SK-N-SH (cell line): ENCODE measurements at regions not wholly inside any gene's neighbourhood (a gene's known extent, or its start where the extent isn't known, plus 50 kb on each side); places are given as distances from the start of the nearest gene placed in this dataset.

Experiments used
- CTCF ChIA-PET: fragments of 300-600, 350-600 bp; formaldehyde crosslinking; extraction: SDS; loops from one replicate; lab custom pipeline; 2021; lab: Yijun Ruan, JAX
- POLR2A ChIA-PET: fragments of 350-600 bp; sonication (Branson Sonifier 250); formaldehyde crosslinking; extraction: SDS; loops from one replicate; lab custom pipeline; 2020; ENCODE audit warnings: antibody characterized with exemption, inconsistent platforms; lab: Yijun Ruan, JAX
- DNase-seq: peaks from one replicate; pipeline ENCODE4 v3.0.0; 2012
- H2AFZ ChIP-seq: fragments of 200-600 bp; sonication (generic); 2 replicates; pipeline ENCODE4 v1.8.1; 2016; ENCODE audit warnings: antibody characterized with exemption, mild to moderate bottlenecking, low read depth
- H3F3A ChIP-seq: fragments of 200-600 bp; sonication (generic); replicated peaks from 2 replicates; pipeline ENCODE3; 2016; ENCODE audit warnings: antibody characterized with exemption, mild to moderate bottlenecking; ENCODE audit not compliant: insufficient read depth
- H3K27ac ChIP-seq, 2 experiments: fragments of 200-500 bp in 1 of 2; fragments of 200-600 bp in 1 of 2; sonication (Bioruptor generic) in 1 of 2; sonication (generic), shearing (Covaris generic) in 1 of 2; 2 replicates each; pipeline versions ENCODE4 v1.5.1 to v1.6.1; 2014 to 2016; ENCODE audit warnings: low read depth in 2 of 2, inconsistent platforms in 1 of 2, low read length in 1 of 2, mild to moderate bottlenecking in 1 of 2, mixed read lengths in 1 of 2
- H3K27me3 ChIP-seq: fragments of 200-600 bp; sonication (generic), shearing (Covaris generic); 2 replicates; pipeline ENCODE4 v1.6.1; 2016; ENCODE audit warnings: mixed run types; ENCODE audit not compliant: insufficient read depth
- H3K36me3 ChIP-seq, 2 experiments: fragments of 200-500 bp in 1 of 2; fragments of 200-600 bp in 1 of 2; sonication (Bioruptor generic) in 1 of 2; sonication (generic) in 1 of 2; replicated peaks in 1 of 2; 2 replicates each; pipeline versions ENCODE3 to v1.5.1; 2014 to 2016; ENCODE audit warnings: low read length in 1 of 2, mild to moderate bottlenecking in 1 of 2; ENCODE audit not compliant: insufficient read depth in 2 of 2, control insufficient read depth in 1 of 2
- H3K4me1 ChIP-seq, 2 experiments: fragments of 200-500 bp in 1 of 2; fragments of 200-600 bp in 1 of 2; sonication (Bioruptor generic) in 1 of 2; sonication (generic), shearing (Covaris generic) in 1 of 2; 2 replicates each; pipeline versions ENCODE4 v1.5.1 to v1.6.1; 2014 to 2016; ENCODE audit warnings: low read depth in 1 of 2, low read length in 1 of 2, mixed run types in 1 of 2; ENCODE audit not compliant: insufficient read depth in 2 of 2, control insufficient read depth in 1 of 2
- H3K4me2 ChIP-seq: fragments of 200-600 bp; sonication (generic), shearing (Covaris generic); 2 replicates; pipeline ENCODE4 v1.6.1; 2017; ENCODE audit warnings: mixed run types
- H3K4me3 ChIP-seq, 2 experiments: fragments of 200-500 bp in 1 of 2; fragments of 200-600 bp in 1 of 2; sonication (Bioruptor generic) in 1 of 2; sonication (generic), shearing (Covaris generic) in 1 of 2; 2 replicates each; pipeline versions ENCODE4 v1.5.1 to v1.8.1; 2014 to 2016; ENCODE audit warnings: low read depth in 2 of 2, inconsistent platforms in 1 of 2, low read length in 1 of 2, mild to moderate bottlenecking in 1 of 2, mixed read lengths in 1 of 2, moderate library complexity in 1 of 2
- H3K79me2 ChIP-seq: fragments of 200-600 bp; sonication (generic); 2 replicates; pipeline ENCODE4 v1.8.1; 2017; ENCODE audit warnings: mild to moderate bottlenecking; ENCODE audit not compliant: insufficient read depth
- H3K9ac ChIP-seq: fragments of 200-600 bp; sonication (generic); 2 replicates; pipeline ENCODE4 v1.6.1; 2017; ENCODE audit warnings: mixed run types
- H3K9me2 ChIP-seq: fragments of 200-600 bp; sonication (generic); 2 replicates; pipeline ENCODE4 v1.6.1; 2017; ENCODE audit warnings: mixed run types
- H3K9me3 ChIP-seq: fragments of 200-600 bp; sonication (generic); 2 replicates; pipeline ENCODE4 v1.6.1; 2017; ENCODE audit warnings: mixed run types, mild to moderate bottlenecking, moderate library complexity
- H4K20me1 ChIP-seq: fragments of 200-600 bp; sonication (generic); 2 replicates; pipeline ENCODE4 v1.6.1; 2017; ENCODE audit warnings: mild to moderate bottlenecking, mixed run types; ENCODE audit not compliant: insufficient read depth
- CTCF ChIP-seq: fragments of 200-600 bp; sonication (generic); IDR thresholded peaks from 2 replicates; pipeline ENCODE4 v1.6.1; 2017; ENCODE audit warnings: antibody characterized with exemption, mild to moderate bottlenecking, moderate library complexity
- ELF1 ChIP-seq: IDR thresholded peaks from 2 replicates; pipeline ENCODE4 v1.4.0; 2012
- EP300 ChIP-seq, 2 experiments: IDR thresholded peaks; 2 replicates each; pipeline versions ENCODE4 v1.4.0 to v1.6.1; 2012; ENCODE audit warnings: borderline replicate concordance in 1 of 2, low read depth in 1 of 2, low read length in 1 of 2
- EZH2phosphoT487 ChIP-seq: fragments of 200-600 bp; sonication (generic); IDR thresholded peaks from 2 replicates; pipeline ENCODE4 v1.6.1; 2017; ENCODE audit warnings: low read depth, mixed run types, mild to moderate bottlenecking, antibody characterized with exemption, moderate library complexity, borderline replicate concordance
- FOSL2 ChIP-seq: IDR thresholded peaks from 2 replicates; pipeline ENCODE4 v1.4.0; 2012; ENCODE audit warnings: low read depth, mild to moderate bottlenecking, moderate library complexity, borderline replicate concordance
- FOXJ3 ChIP-seq: sonication (generic); formaldehyde crosslinking; IDR thresholded peaks from 2 replicates; pipeline ENCODE4 v1.5.1; 2020; ENCODE audit warnings: mild to moderate bottlenecking, missing genetic modification reagents
- FOXM1 ChIP-seq: IDR thresholded peaks from 2 replicates; pipeline ENCODE4 v1.4.0; 2012; ENCODE audit warnings: low read depth, mild to moderate bottlenecking
- GABPA ChIP-seq: IDR thresholded peaks from 2 replicates; pipeline ENCODE4 v1.4.0; 2012; ENCODE audit warnings: low read depth, mild to moderate bottlenecking
- GATA2 ChIP-seq: sonication (generic); formaldehyde crosslinking; IDR thresholded peaks from 2 replicates; pipeline ENCODE4 v1.5.0; 2020; ENCODE audit warnings: mild to moderate bottlenecking, missing genetic modification reagents
- IRF3 ChIP-seq: fragments of 150-350 bp; IDR thresholded peaks from 2 replicates; pipeline ENCODE4 v1.6.1; 2016; ENCODE audit warnings: mild to moderate bottlenecking, low read depth, low read length
- MAX ChIP-seq: IDR thresholded peaks from 2 replicates; pipeline ENCODE4 v1.4.0; 2012; ENCODE audit warnings: low read depth
- MEF2A ChIP-seq: IDR thresholded peaks from 2 replicates; pipeline ENCODE4 v1.4.0; 2012; ENCODE audit warnings: low read depth, borderline replicate concordance
- MXI1 ChIP-seq: IDR thresholded peaks from 2 replicates; pipeline ENCODE4 v1.6.1; 2012; ENCODE audit warnings: mild to moderate bottlenecking, low read depth, low read length, improper control_type of control experiment
- NFIC ChIP-seq: IDR thresholded peaks from 2 replicates; pipeline ENCODE4 v1.4.0; 2012; ENCODE audit warnings: borderline replicate concordance
- NRF1 ChIP-seq: IDR thresholded peaks from 2 replicates; pipeline ENCODE4 v1.6.1; 2012; ENCODE audit warnings: low read depth, mild to moderate bottlenecking, low read length
- RAD21 ChIP-seq: IDR thresholded peaks from 2 replicates; pipeline ENCODE4 v1.6.1; 2012; ENCODE audit warnings: mild to moderate bottlenecking, low read length
- RCOR1 ChIP-seq: fragments of 150-350 bp; IDR thresholded peaks from 2 replicates; pipeline ENCODE4 v1.6.1; 2017; ENCODE audit warnings: antibody characterized with exemption, low read length
- RFX5 ChIP-seq: IDR thresholded peaks from 2 replicates; pipeline ENCODE4 v1.6.1; 2012; ENCODE audit warnings: mild to moderate bottlenecking, improper control_type of control experiment, low read length
- RXRA ChIP-seq: IDR thresholded peaks from 2 replicates; pipeline ENCODE4 v1.4.0; 2012; ENCODE audit warnings: low read depth, mild to moderate bottlenecking, borderline replicate concordance
- SMC3 ChIP-seq: IDR thresholded peaks from 2 replicates; pipeline ENCODE4 v1.6.1; 2012; ENCODE audit warnings: low read depth, low read length, improper control_type of control experiment
- TCF12 ChIP-seq: IDR thresholded peaks from 2 replicates; pipeline ENCODE4 v1.4.0; 2012
- USF1 ChIP-seq: IDR thresholded peaks from 2 replicates; pipeline ENCODE4 v1.4.0; 2012; ENCODE audit warnings: low read depth, borderline replicate concordance
- USF2 ChIP-seq: fragments of 150-350 bp; IDR thresholded peaks from 2 replicates; pipeline ENCODE4 v1.6.1; 2017; ENCODE audit warnings: antibody characterized with exemption, low read length, low read depth, borderline replicate concordance
- YY1 ChIP-seq: IDR thresholded peaks from 2 replicates; pipeline ENCODE4 v1.4.0; 2012; ENCODE audit warnings: low read depth, mild to moderate bottlenecking
- WGBS: methylation state at CpG from one replicate; pipeline ENCODE4 v1.1.6; 2017; ENCODE audit warnings: low lambda C conversion rate; 5-methylcytosine and 5-hydroxymethylcytosine counted together

GRCh38 chr16:54484700-54485099 is 198.1 kb upstream of the IRX3 start:
- H3K4me2 ChIP-seq = no peak overlapping the region
- H3K9me3 ChIP-seq = no peaks in the 10 kb centered on the region
- peak overlapping the region in 1 of 2 experiments; percentile 81; a peak in 1 of 4 replicates for H3K27ac ChIP-seq
- H3K36me3 ChIP-seq = no peaks in the 10 kb centered on the region
- H4K20me1 ChIP-seq = no peaks in the 10 kb centered on the region
- no peaks in the 10 kb centered on the region for H3F3A ChIP-seq
- H3K4me1 ChIP-seq = peaks cover 0 to 24% of the 10 kb centered on the region in 2 experiments; a peak in 2 of 4 replicates
- no peaks in the 10 kb centered on the region; the same call in 1 of the 2 replicates for H3K27me3 ChIP-seq
- no peaks in the 10 kb centered on the region for H3K9me2 ChIP-seq
- no peak overlapping the region for H3K4me3 ChIP-seq
- ChIA-PET CTCF (interaction anchor here (1.1 kb wide), 1 partner anchor 887 kb away, joined by 3 read pairs; no protein-coding TSS in a partner anchor), POLR2A (no interaction called here)
- no peak for DNase-seq
- H3K79me2 ChIP-seq = no peaks in the 10 kb centered on the region
- no peak overlapping the region for H2AFZ ChIP-seq
- H3K9ac ChIP-seq = no peak overlapping the region
- TF ChIP-seq ELF1 (no peak), GATA2 (CRISPR knock-in tag) (no peak), MAX (no peak), IRF3 (no peak), FOXJ3 (no peak), NRF1 (no peak), RFX5 (no peak), USF2 (no peak), YY1 (no peak), GABPA (no peak), RCOR1 (no peak), TCF12 (no peak), NFIC (no peak), FOXM1 (no peak), RAD21 (no peak), SMC3 (no peak), EP300 (IDR thresholded peaks at IDR 0.05; ENCODE audit: borderline replicate concordance in 1 of 2, low read depth in 1 of 2, low read length in 1 of 2) (no peak)
- TF ChIP-seq, all 33 proteins: peak for 0
- WGBS = 71% methylated on average over 9 of the region's 9 CpGs

- H3K27me3 ChIP-seq = no peaks in the 10 kb centered on the region; the same call in 1 of the 2 replicates
- H3K36me3 ChIP-seq = no peaks in the 10 kb centered on the region
- H3K9ac ChIP-seq = no peak overlapping the region
- H3K4me2 ChIP-seq = no peak overlapping the region
- H3K9me2 ChIP-seq = no peaks in the 10 kb centered on the region
- DNase-seq = peak; percentile 59
- WGBS = 36% methylated on average over 12 of the region's 12 CpGs
- peaks cover 0 to 22% of the 10 kb centered on the region in 2 experiments; a peak in 2 of 4 replicates for H3K4me1 ChIP-seq
- H3K27ac ChIP-seq = peak overlapping the region in 1 of 2 experiments; percentile 82; a peak in 1 of 4 replicates
- ChIA-PET POLR2A (no interaction called here), CTCF (interaction anchor here (1.0 to 1.2 kb wide), 4 partner anchors 10 to 591 kb away, joined by 3 to 5 read pairs (median 3); no protein-coding TSS in a partner anchor)
- H3K9me3 ChIP-seq = no peaks in the 10 kb centered on the region
- no peak overlapping the region for H3K4me3 ChIP-seq
- no peaks in the 10 kb centered on the region for H3F3A ChIP-seq
- no peaks in the 10 kb centered on the region for H3K79me2 ChIP-seq
- H4K20me1 ChIP-seq = no peaks in the 10 kb centered on the region
- no peak overlapping the region for H2AFZ ChIP-seq
- TF ChIP-seq SMC3 = no peak
- no peak for TF ChIP-seq EZH2phosphoT487
- no peak for TF ChIP-seq GABPA
- TF ChIP-seq RXRA = no peak
- no peak for TF ChIP-seq RFX5
- no peak for TF ChIP-seq NFIC
- peak; percentile 34 for TF ChIP-seq RAD21
- TF ChIP-seq EP300 (IDR thresholded peaks at IDR 0.05; ENCODE audit: borderline replicate concordance in 1 of 2, low read depth in 1 of 2, low read length in 1 of 2) = peak in 1 of 2 experiments; percentile 80; a peak in 1 of 4 replicates
- no peak for TF ChIP-seq USF1
- TF ChIP-seq MEF2A = no peak
- TF ChIP-seq MXI1 = no peak
- no peak for TF ChIP-seq FOSL2
- no peak for TF ChIP-seq CTCF
- no peak for TF ChIP-seq YY1
- peak; percentile 85 for TF ChIP-seq GATA2 (CRISPR knock-in tag)
- TF ChIP-seq FOXJ3 = peak; percentile 81
Observed at GRCh38 chr16:54482892-54483574, 196.4 kb upstream of the IRX3 start.
